Urinary bladder (tissue), 3 donors: ENCODE measurements at regions not wholly inside any gene's neighbourhood (a gene's known extent, or its start where the extent isn't known, plus 50 kb on each side); places are given as distances from the start of the nearest gene placed in this dataset.

ENCODE experiments used
- DNase-seq: peaks from one replicate; pipeline ENCODE4 v3.0.0-alpha.2; 2015; ENCODE audit errors: extremely low spot score
- H3K27ac ChIP-seq: one replicate; pipeline ENCODE4 v1.5.1; 2013; ENCODE audit warnings: low read depth, mild to moderate bottlenecking, moderate library complexity
- H3K36me3 ChIP-seq: one replicate; pipeline ENCODE4 v1.6.1; 2013; ENCODE audit warnings: mild to moderate bottlenecking, moderate library complexity; ENCODE audit not compliant: insufficient read depth
- H3K4me1 ChIP-seq: one replicate; pipeline ENCODE4 v1.6.1; 2013; ENCODE audit warnings: mild to moderate bottlenecking, moderate library complexity; ENCODE audit not compliant: insufficient read depth
- H3K4me3 ChIP-seq: one replicate; pipeline ENCODE4 v1.5.1; 2013; ENCODE audit warnings: low read depth, low read length
- WGBS: extraction: QIAGEN DNeasy Blood & Tissue Kit; methylation state at CpG from one replicate; pipeline ENCODE4 v1.1.7; 2013; 5-methylcytosine and 5-hydroxymethylcytosine counted together
- donor health status: healthy with polysubstance abuse.
- donor health status: healthy.

- Histone ChIP-seq H3K36me3 (no peaks in the 10 kb centered on the region), H3K27ac (no peak overlapping the region), H3K4me3 (no peak overlapping the region), H3K4me1 (no peaks in the 10 kb centered on the region)
- DNase-seq: no peak
- 89% methylated on average over 4 of the region's 4 CpGs for WGBS
Observed at GRCh38 chr20:40512591-40512990, 176.4 kb downstream of the MAFB start.

- Histone ChIP-seq H3K4me1 (no peaks in the 10 kb centered on the region), H3K27ac (no peak overlapping the region), H3K4me3 (no peak overlapping the region), H3K36me3 (no peaks in the 10 kb centered on the region)
- no peak for DNase-seq
- 52% methylated on average over 3 of the region's 3 CpGs for WGBS
Observed at GRCh38 chr20:40511478-40511877, 177.6 kb downstream of the MAFB start.

DNA sequence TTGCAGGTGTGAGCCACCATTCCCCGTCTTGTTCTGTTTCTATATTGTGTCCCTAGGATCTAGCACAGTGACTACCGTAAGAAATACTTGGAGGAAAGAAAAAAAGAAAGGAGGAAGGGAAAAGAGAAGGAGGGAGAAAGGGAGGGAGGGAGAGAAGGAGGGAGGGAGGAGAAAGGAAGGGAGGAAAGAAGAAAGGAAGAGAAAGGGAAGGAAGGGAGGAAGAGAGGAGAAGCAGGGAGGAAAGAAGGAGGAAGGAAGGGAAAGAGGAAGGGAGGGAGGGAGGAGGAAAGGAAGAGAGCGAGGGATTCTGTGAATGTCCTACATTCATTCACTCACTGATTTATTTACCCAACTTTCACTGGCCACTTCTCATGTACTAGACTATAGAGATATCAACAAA lies 178.4 kb downstream of the MAFB start:
- Histone ChIP-seq H3K4me3 (no peak overlapping the region), H3K27ac (no peak overlapping the region), H3K36me3 (no peaks in the 10 kb centered on the region), H3K4me1 (no peaks in the 10 kb centered on the region)
- DNase-seq: no peak
- WGBS: 88% methylated on average over 3 of the region's 3 CpGs

GRCh38 chr20:40508821-40509220 lies 180.2 kb downstream of the MAFB start:
- Histone ChIP-seq H3K4me3 (no peak overlapping the region), H3K4me1 (no peaks in the 10 kb centered on the region), H3K27ac (no peak overlapping the region), H3K36me3 (no peaks in the 10 kb centered on the region)
- DNase-seq: no peak

DNA sequence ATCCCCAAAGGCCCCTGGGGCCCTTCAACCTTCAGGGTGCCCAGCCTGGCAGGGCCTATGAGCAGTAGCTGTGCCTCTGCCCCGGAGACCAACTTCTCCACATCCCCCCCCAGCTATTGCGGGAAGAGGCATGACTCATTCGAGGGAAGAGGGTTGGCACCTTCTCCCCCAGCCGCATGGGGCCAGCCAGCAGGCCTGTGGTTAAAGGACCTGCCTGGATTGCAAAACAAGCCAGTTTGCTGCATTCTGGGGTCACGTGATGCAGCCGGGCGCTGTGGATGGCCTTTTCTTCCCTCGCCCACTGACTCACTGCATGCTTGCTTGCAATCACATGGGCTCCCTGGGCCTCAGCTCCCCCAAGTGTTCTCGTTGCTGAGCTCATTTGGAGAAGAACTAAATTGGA lies 182.5 kb downstream of the MAFB start:
- Histone ChIP-seq H3K36me3 (no peaks in the 10 kb centered on the region), H3K27ac (no peak overlapping the region), H3K4me1 (no peaks in the 10 kb centered on the region), H3K4me3 (no peak overlapping the region)
- WGBS: 54% methylated on average over 9 of the region's 9 CpGs
- DNase-seq: no peak

DNA sequence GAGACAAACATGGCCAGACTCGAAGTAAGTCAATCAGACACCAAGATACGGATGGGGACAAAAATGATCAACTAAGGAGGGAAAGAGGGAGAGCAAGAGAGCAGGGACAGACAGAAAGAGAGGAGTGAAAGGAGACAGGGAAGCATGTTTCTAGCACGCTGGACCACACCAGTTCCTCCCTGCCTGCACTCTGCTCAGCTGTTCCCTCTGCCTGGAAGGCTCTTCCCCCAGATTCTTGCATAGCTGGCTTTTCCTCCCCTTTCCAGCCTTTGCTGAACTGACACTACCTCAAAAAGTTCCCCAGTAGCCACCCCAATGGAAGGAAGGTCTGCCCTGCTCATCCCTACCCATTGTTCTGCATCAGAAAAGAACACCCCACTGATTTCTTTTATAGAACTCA lies 185.9 kb downstream of the MAFB start:
- 55% methylated on average over 3 of the region's 3 CpGs for WGBS
- H3K4me1 ChIP-seq: no peaks in the 10 kb centered on the region
- no peak overlapping the region for H3K27ac ChIP-seq
- no peaks in the 10 kb centered on the region for H3K36me3 ChIP-seq
- DNase-seq: no peak
- H3K4me3 ChIP-seq: no peak overlapping the region

- H3K36me3 ChIP-seq: no peaks in the 10 kb centered on the region
- no peak for DNase-seq
- no peak overlapping the region for H3K27ac ChIP-seq
- no peak overlapping the region for H3K4me3 ChIP-seq
- 40% methylated on average over 8 of the region's 8 CpGs for whole genome bisulfite sequencing
- H3K4me1 ChIP-seq: no peaks in the 10 kb centered on the region
Observed at GRCh38 chr20:40502576-40502975, 186.5 kb downstream of the MAFB start.

DNA sequence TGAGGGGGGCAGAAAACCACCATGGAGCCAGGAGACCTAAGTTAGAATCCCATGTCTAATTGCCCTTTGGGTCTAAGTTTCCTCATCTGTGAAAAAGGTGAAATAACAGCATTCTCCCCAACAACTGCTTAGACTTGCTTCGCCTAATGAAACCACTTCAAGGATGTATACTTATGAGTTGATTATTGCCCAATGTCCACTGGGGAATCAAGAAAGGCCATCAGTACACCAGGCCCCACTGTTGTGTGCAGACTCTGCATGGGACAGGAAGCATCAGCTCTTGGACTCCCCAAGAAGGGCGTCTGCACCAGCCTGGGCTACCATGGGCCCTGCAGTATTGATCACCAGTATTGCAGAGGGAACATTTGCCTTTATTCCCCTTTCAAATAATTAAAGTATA lies 189.6 kb downstream of the MAFB start:
- no peak for DNase-seq
- Histone ChIP-seq H3K36me3 (no peaks in the 10 kb centered on the region), H3K4me1 (no peaks in the 10 kb centered on the region), H3K27ac (no peak overlapping the region), H3K4me3 (no peak overlapping the region)
- WGBS: 84% methylated on average over 2 of the region's 2 CpGs

- Histone ChIP-seq H3K4me1 (no peaks in the 10 kb centered on the region), H3K27ac (no peak overlapping the region), H3K36me3 (no peaks in the 10 kb centered on the region), H3K4me3 (no peak overlapping the region)
- no peak for DNase-seq
- 57% methylated on average over 4 of the region's 4 CpGs for WGBS
Observed at GRCh38 chr20:40497899-40498691, 190.9 kb downstream of the MAFB start.

- Histone ChIP-seq H3K4me3 (no peak overlapping the region), H3K4me1 (no peaks in the 10 kb centered on the region), H3K36me3 (no peaks in the 10 kb centered on the region), H3K27ac (no peak overlapping the region)
- no peak for DNase-seq
- WGBS: 86% methylated on average over 4 of the region's 4 CpGs
Observed at GRCh38 chr20:40495956-40496355, 193.1 kb downstream of the MAFB start.

DNA sequence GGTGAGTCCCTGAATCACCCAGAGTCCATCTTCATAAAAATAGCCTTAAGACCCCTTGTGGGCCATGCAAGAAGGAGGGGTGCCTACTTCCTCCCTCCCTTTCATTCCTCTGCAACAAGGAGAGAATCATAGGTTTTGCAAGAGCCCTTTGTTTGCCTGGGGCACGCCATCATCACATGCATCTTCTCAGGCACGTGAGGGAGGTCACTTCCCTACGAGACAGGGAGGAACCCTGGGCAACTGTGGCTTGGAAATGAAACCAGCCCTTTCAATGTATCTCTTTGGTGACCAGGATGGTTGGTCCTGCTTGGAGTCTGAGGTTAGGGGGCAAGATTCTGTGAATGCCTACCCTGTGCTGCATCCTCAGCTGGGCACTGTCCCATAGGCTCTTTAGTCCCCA lies 194.8 kb downstream of the MAFB start:
- H3K36me3 ChIP-seq: no peaks in the 10 kb centered on the region
- H3K27ac ChIP-seq: no peak overlapping the region
- H3K4me3 ChIP-seq: no peak overlapping the region
- no peaks in the 10 kb centered on the region for H3K4me1 ChIP-seq
- no peak for DNase-seq
- 74% methylated on average over 3 of the region's 3 CpGs for WGBS

DNA sequence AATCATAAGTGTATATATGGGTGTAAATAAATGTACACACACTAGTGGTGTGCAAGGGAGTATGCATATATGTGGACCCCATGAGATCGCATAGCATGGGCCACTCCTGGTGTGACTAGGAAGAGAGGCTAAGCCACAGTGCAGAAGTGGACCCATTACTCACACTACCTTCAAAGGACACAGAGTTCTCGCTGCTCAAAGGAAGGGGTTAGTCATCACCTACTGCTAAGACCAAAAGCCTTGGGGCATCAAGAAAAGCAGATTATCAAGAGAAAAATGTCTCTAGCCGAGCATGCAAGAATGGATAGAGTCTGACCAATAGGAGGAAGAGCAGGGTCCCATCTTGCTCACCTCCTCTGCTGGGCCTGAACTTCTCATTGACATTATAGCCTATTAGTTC lies 195.5 kb downstream of the MAFB start:
- Histone ChIP-seq H3K4me3 (no peak overlapping the region), H3K27ac (no peak overlapping the region), H3K36me3 (no peaks in the 10 kb centered on the region), H3K4me1 (no peaks in the 10 kb centered on the region)
- DNase-seq: no peak
- WGBS: 89% methylated on average over 3 of the region's 3 CpGs

DNA sequence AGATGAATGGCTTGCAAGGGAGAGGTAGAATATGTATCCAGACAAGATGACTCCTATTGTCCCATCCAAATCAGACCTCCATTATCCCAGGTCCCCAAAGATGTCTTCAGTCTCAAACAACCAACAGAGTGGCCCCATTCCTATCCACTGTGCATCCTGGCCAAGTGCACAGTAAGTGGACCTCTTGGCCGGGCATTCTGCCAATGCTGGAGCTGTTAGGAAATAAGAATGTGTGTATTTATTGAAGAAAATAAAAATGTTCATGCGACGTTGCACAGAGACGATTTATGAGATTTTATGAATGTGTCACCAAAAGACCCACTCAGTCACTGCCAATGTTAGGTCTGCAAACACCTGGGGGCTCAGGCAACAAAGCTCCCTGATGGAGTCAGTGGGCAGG lies 196.0 kb downstream of the MAFB start:
- DNase-seq: no peak
- no peak overlapping the region for H3K4me3 ChIP-seq
- no peak overlapping the region for H3K27ac ChIP-seq
- H3K36me3 ChIP-seq: no peaks in the 10 kb centered on the region
- 19% methylated on average over 4 of the region's 4 CpGs for WGBS
- no peaks in the 10 kb centered on the region for H3K4me1 ChIP-seq

- no peaks in the 10 kb centered on the region for H3K36me3 ChIP-seq
- 49% methylated on average over 5 of the region's 5 CpGs for WGBS
- H3K4me1 ChIP-seq: no peaks in the 10 kb centered on the region
- DNase-seq: no peak
- H3K27ac ChIP-seq: no peak overlapping the region
- no peak overlapping the region for H3K4me3 ChIP-seq
Observed at GRCh38 chr20:40491009-40491590, 197.9 kb downstream of the MAFB start.
